ENCODE measurements at regions not wholly inside any gene's neighbourhood (a gene's known extent, or its start where the extent isn't known, plus 50 kb on each side); places are given as distances from the start of the nearest gene placed in this dataset.
"Not testable (repeated sequence)": the region's sequence is repeated elsewhere in the genome, so short reads cannot be mapped to it uniquely, and the experiment has no call there.

- no peak overlapping the region for H3K27ac ChIP-seq
- DNase-seq (ENCODE audit: low read depth, low spot score), result no peak
Measured at GRCh38 chr2:223273995-223274394, 222.0 kb downstream of the KCNE4 start.

- DNase-seq (ENCODE audit: low read depth, low spot score), result no peak
Measured at GRCh38 chr2:223282221-223282620, 230.2 kb downstream of the KCNE4 start.

DNA sequence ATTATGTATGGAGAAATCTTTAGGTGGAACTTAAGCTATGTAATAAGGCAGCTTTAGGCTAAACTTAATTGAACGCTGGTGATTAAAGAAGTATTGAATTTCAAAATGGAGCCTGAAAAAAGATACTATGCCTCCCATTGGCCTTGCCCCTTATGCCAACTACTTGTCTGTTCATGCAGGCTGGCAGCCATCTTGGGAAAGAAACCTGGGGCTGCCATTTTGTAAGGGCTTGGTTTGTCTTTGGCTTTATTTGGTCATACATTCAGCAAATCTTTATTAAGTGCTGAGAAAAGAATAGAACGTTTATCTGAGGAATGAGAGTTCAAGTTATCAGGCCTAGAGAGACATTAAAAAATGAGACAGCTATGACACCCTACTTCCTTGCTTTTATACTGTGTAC lies 231.3 kb downstream of the KCNE4 start:
- DNase-seq (ENCODE audit: low read depth, low spot score), result no peak
- H3K27ac ChIP-seq, result no peak overlapping the region

More at GRCh38 chr2:223282221-223282620, 230.2 kb downstream of the KCNE4 start:
- no peak overlapping the region for H3K27ac ChIP-seq

- no peak overlapping the region for H3K27ac ChIP-seq
- DNase-seq (ENCODE audit: low read depth, low spot score), result no peak
Measured at GRCh38 chr2:223283771-223284170, 231.8 kb downstream of the KCNE4 start.

GRCh38 chr2:223285370-223286265 lies 233.6 kb downstream of the KCNE4 start:
- H3K27ac ChIP-seq, result no peak overlapping the region
- DNase-seq (ENCODE audit: low read depth, low spot score), result no peak

GRCh38 chr2:223294756-223295155 lies 242.8 kb downstream of the KCNE4 start:
- H3K27ac ChIP-seq, result no peak overlapping the region
- DNase-seq (ENCODE audit: low read depth, low spot score), result no peak

GRCh38 chr2:223297788-223298187 lies 245.8 kb downstream of the KCNE4 start:
- DNase-seq (ENCODE audit: low read depth, low spot score), result no peak
- no peak overlapping the region for H3K27ac ChIP-seq

DNA sequence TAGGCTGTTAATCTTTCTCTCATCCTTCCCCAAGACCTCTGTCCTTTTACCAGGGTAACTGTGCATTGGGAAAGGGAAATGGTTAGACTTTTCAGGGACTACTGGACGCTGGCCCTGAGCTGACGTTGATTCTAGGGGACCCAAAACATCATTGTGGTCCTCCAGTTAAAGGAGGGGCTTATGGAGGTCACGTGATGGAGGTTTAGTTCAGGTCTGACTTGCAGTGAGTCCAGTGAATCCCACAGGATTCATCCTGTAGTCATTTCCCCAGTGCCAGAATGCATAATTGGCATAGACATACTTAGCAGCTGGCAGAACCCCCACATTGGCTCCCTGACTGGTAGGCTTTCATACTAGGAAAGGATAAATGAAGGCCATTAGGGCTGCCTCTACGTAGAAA lies 246.3 kb downstream of the KCNE4 start:
- DNase-seq (ENCODE audit: low read depth, low spot score); H3K27ac ChIP-seq: not testable (repeated sequence)

DNA sequence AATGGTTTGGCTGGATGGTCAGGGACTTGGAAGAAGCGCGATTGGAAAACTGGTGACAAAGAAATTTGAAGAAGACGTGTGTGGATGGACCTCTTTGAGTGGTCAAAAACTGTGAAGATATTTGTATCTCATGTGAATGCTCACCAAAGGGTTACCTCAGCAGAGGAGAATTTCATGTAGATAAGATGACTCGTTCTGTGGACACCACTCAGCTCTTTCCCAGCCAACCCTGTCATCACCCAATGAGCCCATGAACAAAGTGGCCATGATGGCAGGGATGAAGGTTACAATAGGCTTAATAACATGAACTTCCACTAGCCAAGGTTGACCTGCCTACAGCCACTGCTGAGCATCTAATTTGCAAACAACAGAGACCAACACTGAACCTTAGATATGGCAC lies 248.3 kb downstream of the KCNE4 start:
- no peak for DNase-seq (ENCODE audit: low read depth, low spot score)
- H3K27ac ChIP-seq, result no peak overlapping the region

- no peak overlapping the region for H3K27ac ChIP-seq
- DNase-seq (ENCODE audit: low read depth, low spot score), result no peak
Measured at GRCh38 chr2:223306371-223306770, 254.4 kb downstream of the KCNE4 start.

- DNase-seq (ENCODE audit: low read depth, low spot score), result no peak
- no peak overlapping the region for H3K27ac ChIP-seq
Measured at GRCh38 chr2:223311889-223312680, 260.1 kb downstream of the KCNE4 start.

DNA sequence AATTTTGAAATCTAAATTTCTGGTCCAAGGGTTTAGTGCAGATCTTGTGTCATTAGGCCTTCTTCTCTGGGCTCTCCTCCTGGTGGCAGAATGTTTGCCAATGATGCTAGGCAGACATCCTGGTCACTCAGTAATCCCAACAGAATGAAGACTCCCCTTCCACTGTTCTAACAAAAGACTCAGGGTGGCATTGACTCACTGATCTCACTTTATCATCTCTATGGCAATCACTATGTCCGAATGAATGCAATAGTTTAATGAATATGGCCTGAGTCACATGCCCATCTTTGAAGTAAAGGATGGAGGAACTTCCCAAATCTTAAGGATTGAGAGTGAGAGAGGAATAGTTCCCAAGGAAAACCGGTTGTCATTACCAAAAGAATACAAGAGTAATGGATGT lies 261.1 kb downstream of the KCNE4 start:
- no peak for DNase-seq (ENCODE audit: low read depth, low spot score)
- no peak overlapping the region for H3K27ac ChIP-seq

- DNase-seq (ENCODE audit: low read depth, low spot score), result no peak
- H3K27ac ChIP-seq, result no peak overlapping the region
Measured at GRCh38 chr2:223314811-223315210, 262.8 kb downstream of the KCNE4 start.

GRCh38 chr2:223315813-223316212 lies 263.8 kb downstream of the KCNE4 start:
- DNase-seq (ENCODE audit: low read depth, low spot score), result no peak

GRCh38 chr2:223316342-223316741 lies 264.4 kb downstream of the KCNE4 start:
- DNase-seq (ENCODE audit: low read depth, low spot score), result no peak
- no peak overlapping the region for H3K27ac ChIP-seq

More at GRCh38 chr2:223315813-223316212, 263.8 kb downstream of the KCNE4 start:
- no peak overlapping the region for H3K27ac ChIP-seq

GRCh38 chr2:223319601-223320000 lies 267.6 kb downstream of the KCNE4 start:
- DNase-seq (ENCODE audit: low read depth, low spot score), result no peak
- H3K27ac ChIP-seq, result no peak overlapping the region

- no peak for DNase-seq (ENCODE audit: low read depth, low spot score)
- no peak overlapping the region for H3K27ac ChIP-seq
Measured at GRCh38 chr2:223324402-223324801, 272.4 kb downstream of the KCNE4 start.

DNA sequence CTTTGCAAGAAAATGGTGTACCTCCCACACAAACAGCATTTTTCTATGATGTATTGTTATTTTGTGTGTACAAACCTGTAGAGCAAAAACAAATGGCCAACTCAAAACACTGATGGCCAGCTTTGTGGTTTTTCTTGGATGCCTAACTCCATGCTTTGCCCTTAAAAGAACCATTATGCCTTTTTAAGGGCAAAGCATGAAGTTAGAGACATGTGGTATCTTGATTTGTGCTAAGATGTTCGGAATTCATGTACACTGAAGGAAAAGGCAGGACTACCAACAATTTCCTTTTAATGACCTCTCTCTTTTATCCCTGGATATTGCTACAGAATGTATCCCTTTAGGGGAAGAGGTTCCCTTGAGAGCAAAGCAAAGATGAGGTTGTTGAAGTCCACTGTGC lies 273.6 kb downstream of the SCG2 start:
- DNase-seq (ENCODE audit: low read depth, low spot score), result no peak
- H3K27ac ChIP-seq, result no peak overlapping the region

DNA sequence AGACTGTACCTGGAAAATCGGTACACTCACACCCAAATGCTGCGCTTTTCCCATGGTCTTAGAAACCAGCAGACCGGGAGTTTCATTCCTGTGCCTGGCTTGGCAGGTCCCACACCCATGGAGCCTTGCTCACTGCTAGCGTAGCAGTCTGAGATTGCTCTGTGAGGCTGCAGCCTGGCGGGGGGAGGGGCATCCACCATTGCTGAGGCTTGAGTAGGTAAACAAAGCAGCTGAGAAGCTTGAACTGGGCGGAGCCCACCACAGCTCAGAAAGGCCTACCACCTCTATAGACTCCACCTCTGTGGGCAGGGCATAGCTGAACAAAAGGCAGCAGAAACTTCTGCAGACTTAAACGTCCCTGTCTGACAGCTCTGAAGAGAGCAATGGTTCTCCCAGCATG lies 271.4 kb downstream of the SCG2 start:
- DNase-seq (ENCODE audit: low read depth, low spot score); H3K27ac ChIP-seq: not testable (repeated sequence)

DNA sequence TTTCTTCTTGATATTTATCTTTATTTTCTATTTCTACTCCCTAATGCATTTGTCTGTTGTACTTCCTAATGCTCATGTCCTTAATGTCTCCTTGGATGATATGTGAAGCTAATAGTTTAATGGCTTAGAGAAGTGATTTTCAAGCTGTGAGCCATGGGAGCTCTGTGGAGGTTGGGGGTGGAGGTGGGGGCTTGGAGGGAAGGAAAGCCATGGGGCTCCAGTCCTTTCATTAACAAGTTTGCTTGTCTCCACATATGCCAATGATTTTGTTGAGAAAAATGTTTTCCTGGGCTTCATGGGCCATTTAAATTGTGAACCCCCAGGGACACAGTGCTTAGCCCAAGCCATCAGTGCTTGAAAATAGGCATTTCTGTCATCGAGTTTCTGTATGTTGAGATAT lies 264.1 kb downstream of the SCG2 start:
- H3K27ac ChIP-seq, result no peak overlapping the region
- DNase-seq (ENCODE audit: low read depth, low spot score), result no peak

- DNase-seq (ENCODE audit: low read depth, low spot score), result no peak
- no peak overlapping the region for H3K27ac ChIP-seq
Measured at GRCh38 chr2:223357076-223357475, 245.1 kb downstream of the SCG2 start.
